ENCODE measurements at regions not wholly inside any gene's neighbourhood (a gene's known extent, or its start where the extent isn't known, plus 50 kb on each side); places are given as distances from the start of the nearest gene placed in this dataset.

DNA sequence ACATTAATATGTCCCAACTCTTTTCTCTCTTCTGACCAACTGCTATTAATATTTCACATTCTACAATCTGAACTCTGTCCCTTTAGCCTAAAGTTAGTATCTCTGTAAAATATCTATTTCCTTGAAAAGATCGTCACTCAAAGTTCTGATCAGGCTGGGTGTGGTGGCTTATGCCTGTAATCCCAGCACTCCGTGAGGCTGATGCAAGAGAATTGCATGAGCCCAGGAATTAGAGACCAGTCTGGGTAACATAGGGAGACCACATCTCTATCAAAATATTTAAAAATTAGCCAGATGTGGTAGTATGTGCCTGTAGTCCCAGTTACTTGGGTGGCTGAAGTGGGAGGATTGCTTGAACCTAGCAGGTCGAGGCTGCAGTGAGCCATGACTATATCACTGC lies 695.6 kb downstream of the MCTP2 start:
- DNase-seq (ENCODE audit: low spot score) = no peak
- ChIA-PET CTCF (no interaction called here), POLR2A (no interaction called here)
- H3K27me3 Mint-ChIP-seq (ENCODE audit: low read depth) = no peaks in the 10 kb centered on the region
- H3K4me3 Mint-ChIP-seq = no peak overlapping the region
- no peak overlapping the region for H3K27ac Mint-ChIP-seq
- H3K9me3 Mint-ChIP-seq = peaks cover 1% of the 10 kb centered on the region
- H3K4me1 Mint-ChIP-seq = no peaks in the 10 kb centered on the region
- ATAC-seq = no peak
- H3K36me3 Mint-ChIP-seq = no peaks in the 10 kb centered on the region
- TF ChIP-seq, protein P1, sequence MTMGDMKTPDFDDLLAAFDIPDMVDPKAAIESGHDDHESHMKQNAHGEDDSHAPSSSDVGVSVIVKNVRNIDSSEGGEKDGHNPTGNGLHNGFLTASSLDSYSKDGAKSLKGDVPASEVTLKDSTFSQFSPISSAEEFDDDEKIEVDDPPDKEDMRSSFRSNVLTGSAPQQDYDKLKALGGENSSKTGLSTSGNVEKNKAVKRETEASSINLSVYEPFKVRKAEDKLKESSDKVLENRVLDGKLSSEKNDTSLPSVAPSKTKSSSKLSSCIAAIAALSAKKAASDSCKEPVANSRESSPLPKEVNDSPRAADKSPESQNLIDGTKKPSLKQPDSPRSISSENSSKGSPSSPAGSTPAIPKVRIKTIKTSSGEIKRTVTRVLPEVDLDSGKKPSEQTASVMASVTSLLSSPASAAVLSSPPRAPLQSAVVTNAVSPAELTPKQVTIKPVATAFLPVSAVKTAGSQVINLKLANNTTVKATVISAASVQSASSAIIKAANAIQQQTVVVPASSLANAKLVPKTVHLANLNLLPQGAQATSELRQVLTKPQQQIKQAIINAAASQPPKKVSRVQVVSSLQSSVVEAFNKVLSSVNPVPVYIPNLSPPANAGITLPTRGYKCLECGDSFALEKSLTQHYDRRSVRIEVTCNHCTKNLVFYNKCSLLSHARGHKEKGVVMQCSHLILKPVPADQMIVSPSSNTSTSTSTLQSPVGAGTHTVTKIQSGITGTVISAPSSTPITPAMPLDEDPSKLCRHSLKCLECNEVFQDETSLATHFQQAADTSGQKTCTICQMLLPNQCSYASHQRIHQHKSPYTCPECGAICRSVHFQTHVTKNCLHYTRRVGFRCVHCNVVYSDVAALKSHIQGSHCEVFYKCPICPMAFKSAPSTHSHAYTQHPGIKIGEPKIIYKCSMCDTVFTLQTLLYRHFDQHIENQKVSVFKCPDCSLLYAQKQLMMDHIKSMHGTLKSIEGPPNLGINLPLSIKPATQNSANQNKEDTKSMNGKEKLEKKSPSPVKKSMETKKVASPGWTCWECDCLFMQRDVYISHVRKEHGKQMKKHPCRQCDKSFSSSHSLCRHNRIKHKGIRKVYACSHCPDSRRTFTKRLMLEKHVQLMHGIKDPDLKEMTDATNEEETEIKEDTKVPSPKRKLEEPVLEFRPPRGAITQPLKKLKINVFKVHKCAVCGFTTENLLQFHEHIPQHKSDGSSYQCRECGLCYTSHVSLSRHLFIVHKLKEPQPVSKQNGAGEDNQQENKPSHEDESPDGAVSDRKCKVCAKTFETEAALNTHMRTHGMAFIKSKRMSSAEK (CRISPR knock-in tag; IDR thresholded peaks at IDR 0.05; ENCODE audit: borderline replicate concordance) = no peak
- TF ChIP-seq TEAD4 (CRISPR knock-in tag; IDR thresholded peaks at IDR 0.05) (no peak), AR (CRISPR knock-in tag; IDR thresholded peaks at IDR 0.05) (no peak), NFATC4 (CRISPR knock-in tag; IDR thresholded peaks at IDR 0.05) (no peak)

DNA sequence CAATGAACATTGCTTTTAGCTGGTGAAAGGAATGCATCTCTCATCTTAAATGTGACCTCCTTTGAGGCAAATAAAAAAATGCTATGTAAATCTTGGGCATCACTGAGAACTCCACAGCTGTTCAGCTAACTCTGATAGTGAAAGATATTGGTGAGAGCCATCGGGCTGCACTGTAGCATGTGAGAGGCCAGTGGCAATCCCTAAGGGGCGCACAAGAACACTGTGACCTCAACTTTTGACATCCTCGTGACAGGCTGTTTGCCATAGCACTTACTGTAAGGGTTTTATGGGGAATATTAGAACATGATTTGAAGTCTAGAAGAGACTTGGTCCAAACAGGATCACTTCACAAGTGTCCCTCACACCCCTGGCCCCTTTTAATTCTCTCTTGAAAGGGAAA lies 697.9 kb downstream of the MCTP2 start:
- ChIA-PET CTCF (no interaction called here), POLR2A (no interaction called here)
- H3K4me3 Mint-ChIP-seq = no peak overlapping the region
- H3K4me1 Mint-ChIP-seq = no peaks in the 10 kb centered on the region
- peaks cover 7% of the 10 kb centered on the region for H3K36me3 Mint-ChIP-seq
- H3K27ac Mint-ChIP-seq = no peak overlapping the region
- H3K9me3 Mint-ChIP-seq = peaks cover 15% of the 10 kb centered on the region
- ATAC-seq = no peak
- H3K27me3 Mint-ChIP-seq (ENCODE audit: low read depth) = no peaks in the 10 kb centered on the region
- no peak for DNase-seq (ENCODE audit: low spot score)
- TF ChIP-seq MLX (CRISPR knock-in tag; IDR thresholded peaks at IDR 0.05) = no peak
- no peak for TF ChIP-seq NFATC4 (CRISPR knock-in tag; IDR thresholded peaks at IDR 0.05)
- TF ChIP-seq, protein P2, sequence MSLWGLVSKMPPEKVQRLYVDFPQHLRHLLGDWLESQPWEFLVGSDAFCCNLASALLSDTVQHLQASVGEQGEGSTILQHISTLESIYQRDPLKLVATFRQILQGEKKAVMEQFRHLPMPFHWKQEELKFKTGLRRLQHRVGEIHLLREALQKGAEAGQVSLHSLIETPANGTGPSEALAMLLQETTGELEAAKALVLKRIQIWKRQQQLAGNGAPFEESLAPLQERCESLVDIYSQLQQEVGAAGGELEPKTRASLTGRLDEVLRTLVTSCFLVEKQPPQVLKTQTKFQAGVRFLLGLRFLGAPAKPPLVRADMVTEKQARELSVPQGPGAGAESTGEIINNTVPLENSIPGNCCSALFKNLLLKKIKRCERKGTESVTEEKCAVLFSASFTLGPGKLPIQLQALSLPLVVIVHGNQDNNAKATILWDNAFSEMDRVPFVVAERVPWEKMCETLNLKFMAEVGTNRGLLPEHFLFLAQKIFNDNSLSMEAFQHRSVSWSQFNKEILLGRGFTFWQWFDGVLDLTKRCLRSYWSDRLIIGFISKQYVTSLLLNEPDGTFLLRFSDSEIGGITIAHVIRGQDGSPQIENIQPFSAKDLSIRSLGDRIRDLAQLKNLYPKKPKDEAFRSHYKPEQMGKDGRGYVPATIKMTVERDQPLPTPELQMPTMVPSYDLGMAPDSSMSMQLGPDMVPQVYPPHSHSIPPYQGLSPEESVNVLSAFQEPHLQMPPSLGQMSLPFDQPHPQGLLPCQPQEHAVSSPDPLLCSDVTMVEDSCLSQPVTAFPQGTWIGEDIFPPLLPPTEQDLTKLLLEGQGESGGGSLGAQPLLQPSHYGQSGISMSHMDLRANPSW (CRISPR knock-in tag; conservative IDR thresholded peaks at IDR 0.05; ENCODE audit: low read depth) = no peak
- no peak for TF ChIP-seq ETV6 (CRISPR knock-in tag; IDR thresholded peaks at IDR 0.05)
- no peak for TF ChIP-seq RORB (CRISPR knock-in tag; IDR thresholded peaks at IDR 0.05)
- TF ChIP-seq EMX1 (CRISPR knock-in tag; IDR thresholded peaks at IDR 0.05) = no peak
- no peak for TF ChIP-seq ZNF219 (CRISPR knock-in tag; IDR thresholded peaks at IDR 0.05; ENCODE audit: borderline replicate concordance)
- TF ChIP-seq ZNF281 (CRISPR knock-in tag; IDR thresholded peaks at IDR 0.05) = no peak
- TF ChIP-seq CREM (CRISPR knock-in tag; IDR thresholded peaks at IDR 0.05) = no peak
- TF ChIP-seq, protein P3, sequence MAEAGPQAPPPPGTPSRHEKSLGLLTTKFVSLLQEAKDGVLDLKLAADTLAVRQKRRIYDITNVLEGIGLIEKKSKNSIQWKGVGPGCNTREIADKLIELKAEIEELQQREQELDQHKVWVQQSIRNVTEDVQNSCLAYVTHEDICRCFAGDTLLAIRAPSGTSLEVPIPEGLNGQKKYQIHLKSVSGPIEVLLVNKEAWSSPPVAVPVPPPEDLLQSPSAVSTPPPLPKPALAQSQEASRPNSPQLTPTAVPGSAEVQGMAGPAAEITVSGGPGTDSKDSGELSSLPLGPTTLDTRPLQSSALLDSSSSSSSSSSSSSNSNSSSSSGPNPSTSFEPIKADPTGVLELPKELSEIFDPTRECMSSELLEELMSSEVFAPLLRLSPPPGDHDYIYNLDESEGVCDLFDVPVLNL (CRISPR knock-in tag; IDR thresholded peaks at IDR 0.05; ENCODE audit: borderline replicate concordance, low read depth) = no peak
- TF ChIP-seq ZNF425 (CRISPR knock-in tag; conservative IDR thresholded peaks at IDR 0.05) = no peak
